ENCODE measurements at regions not wholly inside any gene's neighbourhood (a gene's known extent, or its start where the extent isn't known, plus 50 kb on each side); places are given as distances from the start of the nearest gene placed in this dataset.

- no peak for DNase-seq
Measured at GRCh38 chr4:162457071-162457865, 293.5 kb upstream of the FSTL5 start.

- no peak for DNase-seq
Measured at GRCh38 chr4:162456106-162456505, 292.3 kb upstream of the FSTL5 start.

- no peak for DNase-seq
Measured at GRCh38 chr4:162450531-162451035, 286.8 kb upstream of the FSTL5 start.

GRCh38 chr4:162443510-162443909 lies 279.7 kb upstream of the FSTL5 start:
- no peak for DNase-seq

GRCh38 chr4:162442128-162442527 lies 278.3 kb upstream of the FSTL5 start:
- no peak for DNase-seq

GRCh38 chr4:162422312-162422711 lies 258.5 kb upstream of the FSTL5 start:
- no peak for DNase-seq

GRCh38 chr4:162410854-162411253 lies 247.1 kb upstream of the FSTL5 start:
- no peak for DNase-seq

GRCh38 chr4:162409048-162409447 lies 245.2 kb upstream of the FSTL5 start:
- no peak for DNase-seq

- no peak for DNase-seq
Measured at GRCh38 chr4:162408309-162408708, 244.5 kb upstream of the FSTL5 start.

GRCh38 chr4:162406637-162407365 lies 243.0 kb upstream of the FSTL5 start:
- no peak for DNase-seq

GRCh38 chr4:162403932-162404331 lies 240.1 kb upstream of the FSTL5 start:
- no peak for DNase-seq

- DNase-seq = no peak
Measured at GRCh38 chr4:162403419-162403818, 239.6 kb upstream of the FSTL5 start.

- DNase-seq = no peak
Measured at GRCh38 chr4:162401021-162401420, 237.2 kb upstream of the FSTL5 start.

GRCh38 chr4:162392946-162393345 lies 229.1 kb upstream of the FSTL5 start:
- no peak for DNase-seq

- DNase-seq = no peak
Measured at GRCh38 chr4:162366146-162366545, 202.3 kb upstream of the FSTL5 start.

- no peak for DNase-seq
Measured at GRCh38 chr4:162364651-162365050, 200.9 kb upstream of the FSTL5 start.

- no peak for DNase-seq
Measured at GRCh38 chr4:162360369-162361149, 196.8 kb upstream of the FSTL5 start.

GRCh38 chr4:162356181-162356580 lies 192.4 kb upstream of the FSTL5 start:
- no peak for DNase-seq

GRCh38 chr4:162352580-162353107 lies 188.8 kb upstream of the FSTL5 start:
- peak in 1 of 2 experiments; percentile 6 for DNase-seq

GRCh38 chr4:162350331-162350730 lies 186.5 kb upstream of the FSTL5 start:
- DNase-seq = no peak

GRCh38 chr4:162349395-162349794 lies 185.6 kb upstream of the FSTL5 start:
- DNase-seq = no peak

GRCh38 chr4:162347842-162348213 lies 184.0 kb upstream of the FSTL5 start:
- DNase-seq = peak; percentile 59 to 65

All from cerebellar nuclear complex (tissue), 1 donor.